ENCODE measurements at regions not wholly inside any gene's neighbourhood (a gene's known extent, or its start where the extent isn't known, plus 50 kb on each side); places are given as distances from the start of the nearest gene placed in this dataset.
"Not testable (repeated sequence)": the region's sequence is repeated elsewhere in the genome, so short reads cannot be mapped to it uniquely, and the experiment has no call there.

GRCh38 chr4:81314196-81314896 lies 99.3 kb upstream of the PRKG2 start:
- DNase-seq, result no peak

- no peak for DNase-seq
These were observed 93.0 kb upstream of the PRKG2 start for GRCh38 chr4:81307991-81308390.

GRCh38 chr4:81304871-81305270 lies 89.8 kb upstream of the PRKG2 start:
- DNase-seq, result no peak

GRCh38 chr4:81300352-81300751 lies 85.3 kb upstream of the PRKG2 start:
- DNase-seq, result not testable (repeated sequence)

GRCh38 chr4:81290813-81291212 lies 75.8 kb upstream of the PRKG2 start:
- DNase-seq, result no peak

- no peak for DNase-seq
These were observed 72.1 kb upstream of the PRKG2 start for GRCh38 chr4:81287101-81287500.

- DNase-seq, result no peak
These were observed 67.1 kb upstream of the PRKG2 start for GRCh38 chr4:81282131-81282530.

GRCh38 chr4:81274460-81274859 lies 59.4 kb upstream of the PRKG2 start:
- DNase-seq, result no peak

GRCh38 chr4:81272671-81273070 lies 57.6 kb upstream of the PRKG2 start:
- no peak for DNase-seq

All from activated CD4-positive, alpha-beta T cell treated with anti-CD3 and anti-CD28 coated beads, Interleukin-2, amount 50 U/mL, for 48 hours (primary cell).